ENCODE measurements at regions not wholly inside any gene's neighbourhood (a gene's known extent, or its start where the extent isn't known, plus 50 kb on each side); places are given as distances from the start of the nearest gene placed in this dataset.
A peak's percentile ranks its signal among the peaks of the same experiment; 100 is the strongest.

- no peak for DNase-seq
These were observed 90.0 kb upstream of the PRR5 start for GRCh38 chr22:44611880-44612496.

- DNase-seq: no peak
These were observed 91.9 kb upstream of the PRR5 start for GRCh38 chr22:44610071-44610470.

GRCh38 chr22:44609400-44609988, 92.5 kb upstream of the PRR5 start:
- no peak for DNase-seq

GRCh38 chr22:44608597-44609399, 93.2 kb upstream of the PRR5 start:
- DNase-seq: no peak

GRCh38 chr22:44606126-44606525, 95.9 kb upstream of the PRR5 start:
- no peak for DNase-seq

GRCh38 chr22:44605486-44605885, 96.5 kb upstream of the PRR5 start:
- DNase-seq: no peak

GRCh38 chr22:44604991-44605390, 97.0 kb upstream of the PRR5 start:
- DNase-seq: no peak

GRCh38 chr22:44604455-44604854, 97.5 kb upstream of the PRR5 start:
- no peak for DNase-seq

- no peak for DNase-seq
These were observed 98.2 kb upstream of the PRR5 start for GRCh38 chr22:44603767-44604166.

- DNase-seq: no peak
These were observed 100.3 kb upstream of the PRR5 start for GRCh38 chr22:44601725-44602124.

GRCh38 chr22:44601189-44601588, 100.8 kb upstream of the PRR5 start:
- DNase-seq: no peak

- DNase-seq: no peak
These were observed 101.7 kb upstream of the PRR5 start for GRCh38 chr22:44600207-44600785.

- DNase-seq: no peak
These were observed 101.6 kb upstream of the RTL6 start for GRCh38 chr22:44599500-44600140.

- DNase-seq: no peak
These were observed 101.1 kb upstream of the RTL6 start for GRCh38 chr22:44599084-44599483.

GRCh38 chr22:44597616-44598015, 99.6 kb upstream of the RTL6 start:
- DNase-seq: peak; percentile 71

- no peak for DNase-seq
These were observed 98.5 kb upstream of the RTL6 start for GRCh38 chr22:44596396-44597125.

- DNase-seq: no peak
These were observed 97.9 kb upstream of the RTL6 start for GRCh38 chr22:44595841-44596341.

- DNase-seq: no peak
These were observed 96.9 kb upstream of the RTL6 start for GRCh38 chr22:44594951-44595350.

GRCh38 chr22:44592824-44593148, 94.8 kb upstream of the RTL6 start:
- DNase-seq: no peak

GRCh38 chr22:44592126-44592823, 94.2 kb upstream of the RTL6 start:
- no peak for DNase-seq

- no peak for DNase-seq
These were observed 93.2 kb upstream of the RTL6 start for GRCh38 chr22:44591146-44591790.

Measured in right forelimb (tissue), 1 donor.